Ovary (tissue), 7 donors: ENCODE measurements at regions not wholly inside any gene's neighbourhood (a gene's known extent, or its start where the extent isn't known, plus 50 kb on each side); places are given as distances from the start of the nearest gene placed in this dataset.

Source experiments
- DNase-seq, 5 donors: peaks; one replicate each; pipeline ENCODE4 v3.0.0-alpha.2; 2019 to 2020
- H3K27ac ChIP-seq, 2 donors: fragments of 200-600 bp; one replicate each; pipeline versions ENCODE4 v1.5.1 to v1.8.0; 2019 to 2022
- H3K27me3 ChIP-seq: fragments of 200-600 bp; one replicate; pipeline ENCODE4 v1.8.0; 2022
- H3K36me3 ChIP-seq: fragments of 200-600 bp; sonication (generic); one replicate; pipeline ENCODE4 v1.5.1; 2019
- H3K4me1 ChIP-seq: one replicate; pipeline ENCODE4 v1.8.1; 2013; ENCODE audit warnings: mild to moderate bottlenecking, moderate library complexity; ENCODE audit not compliant: insufficient read depth
- H3K4me3 ChIP-seq: fragments of 200-600 bp; sonication (generic); one replicate; pipeline ENCODE4 v1.5.1; 2017
- H3K9me3 ChIP-seq, 2 donors: fragments of 200-600 bp in 1 of 2; sonication (generic) in 1 of 2; one replicate each; pipeline versions ENCODE4 v1.5.1 to v1.8.1; 2013 to 2019; ENCODE audit warnings: mild to moderate bottlenecking in 1 of 2, moderate library complexity in 1 of 2
- EP300 ChIP-seq: sonication (generic); formaldehyde crosslinking; IDR thresholded peaks from one replicate; pipeline ENCODE4 v1.6.1; 2017; ENCODE audit warnings: antibody characterized with exemption
- POLR2A ChIP-seq: fragments of 450-650 bp; IDR thresholded peaks from one replicate; pipeline ENCODE4 v1.6.1; 2017; ENCODE audit warnings: antibody characterized with exemption, mild to moderate bottlenecking, moderate library complexity
- WGBS, 3 donors: extraction: QIAGEN DNeasy Blood & Tissue Kit in 1 of 3; methylation state at CpG; one replicate each; pipeline versions ENCODE4 v1.1.5 to v1.1.7; 2013 to 2017; 5-methylcytosine and 5-hydroxymethylcytosine counted together
- intact Hi-C, 4 donors: fragments of 100-400 bp; cut with DNase I; formaldehyde crosslinking; loops; one replicate each; pipeline versions ENCODE4 v1.11.0 to v1.15.1; 2022 to 2023
- TF ChIP-seq, protein P1 (sequence below), 3 donors: fragments of 450-650 bp in 2 of 3; fragments of 200-600 bp in 1 of 3; IDR thresholded peaks; one replicate each; pipeline versions ENCODE4 v1.5.1 to v1.8.0; 2016 to 2022; ENCODE audit warnings: antibody characterized with exemption in 3 of 3, mild to moderate bottlenecking in 1 of 3
- donor health status: DM: no; HTN: no; CAD: no; lungs with moderate emphysema.
- donor health status: DM: no; HTN: no; CAD: no.
- donor health status: Bipolar disorder and iron deficiency.
- donor health status: DM: no; HTN: no; CAD: no.
- donor health status: DM: yes; HTN: yes; CAD: no.

DNA sequence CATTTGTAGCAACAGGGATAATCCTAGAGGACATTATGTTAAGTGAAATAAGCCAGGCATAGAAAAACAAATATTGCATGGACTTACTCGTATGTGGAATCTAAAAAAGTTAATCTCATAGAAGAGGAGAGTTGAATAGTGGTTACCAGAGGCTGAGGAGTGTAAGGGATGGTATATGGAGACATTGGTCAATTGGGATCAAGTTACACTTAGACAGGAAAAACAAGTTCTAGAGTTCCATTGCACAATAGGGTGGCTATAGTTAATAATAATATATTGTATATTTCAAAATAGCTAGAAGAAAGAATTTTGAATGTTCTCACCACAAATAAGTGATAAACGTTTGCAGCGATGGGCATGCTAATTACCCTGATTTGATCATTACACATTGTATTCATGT lies 354.6 kb downstream of the SEC16B start:
- H3K4me1 ChIP-seq: no peaks in the 10 kb centered on the region
- no peak for DNase-seq
- intact Hi-C loops: no loop called here
- no peaks in the 10 kb centered on the region for H3K9me3 ChIP-seq
- no peak overlapping the region for H3K27ac ChIP-seq
- H3K4me3 ChIP-seq: no peak overlapping the region
- WGBS, 3 donors: 78 to 90% (median 84%) methylated on average over 3 of the region's 3 CpGs
- H3K36me3 ChIP-seq: no peaks in the 10 kb centered on the region
- TF ChIP-seq POLR2A (no peak), EP300 (no peak)
- TF ChIP-seq, protein P1, sequence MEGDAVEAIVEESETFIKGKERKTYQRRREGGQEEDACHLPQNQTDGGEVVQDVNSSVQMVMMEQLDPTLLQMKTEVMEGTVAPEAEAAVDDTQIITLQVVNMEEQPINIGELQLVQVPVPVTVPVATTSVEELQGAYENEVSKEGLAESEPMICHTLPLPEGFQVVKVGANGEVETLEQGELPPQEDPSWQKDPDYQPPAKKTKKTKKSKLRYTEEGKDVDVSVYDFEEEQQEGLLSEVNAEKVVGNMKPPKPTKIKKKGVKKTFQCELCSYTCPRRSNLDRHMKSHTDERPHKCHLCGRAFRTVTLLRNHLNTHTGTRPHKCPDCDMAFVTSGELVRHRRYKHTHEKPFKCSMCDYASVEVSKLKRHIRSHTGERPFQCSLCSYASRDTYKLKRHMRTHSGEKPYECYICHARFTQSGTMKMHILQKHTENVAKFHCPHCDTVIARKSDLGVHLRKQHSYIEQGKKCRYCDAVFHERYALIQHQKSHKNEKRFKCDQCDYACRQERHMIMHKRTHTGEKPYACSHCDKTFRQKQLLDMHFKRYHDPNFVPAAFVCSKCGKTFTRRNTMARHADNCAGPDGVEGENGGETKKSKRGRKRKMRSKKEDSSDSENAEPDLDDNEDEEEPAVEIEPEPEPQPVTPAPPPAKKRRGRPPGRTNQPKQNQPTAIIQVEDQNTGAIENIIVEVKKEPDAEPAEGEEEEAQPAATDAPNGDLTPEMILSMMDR (IDR thresholded peaks at IDR 0.05): no peak
- no peaks in the 10 kb centered on the region for H3K27me3 ChIP-seq

DNA sequence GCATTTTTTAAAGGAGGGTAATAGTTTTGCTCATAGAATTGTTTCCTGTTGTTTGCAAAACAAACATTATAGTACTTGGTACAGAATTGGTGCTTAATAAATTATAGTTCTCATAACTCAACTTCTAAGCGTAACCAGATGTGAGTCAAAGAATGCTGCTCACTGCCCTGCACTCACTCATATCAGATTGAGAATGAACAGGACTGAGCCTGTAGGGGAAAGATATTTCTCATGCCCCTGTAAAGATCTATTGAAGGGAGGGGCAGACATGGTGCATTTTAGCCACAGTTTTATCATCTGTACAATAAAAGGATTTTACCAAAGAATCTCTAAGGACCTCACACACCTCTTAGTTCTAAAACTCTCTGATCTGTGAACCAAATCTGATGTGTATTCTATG lies 358.5 kb downstream of the SEC16B start:
- Histone ChIP-seq H3K9me3 (no peaks in the 10 kb centered on the region), H3K27ac (no peak overlapping the region), H3K27me3 (no peaks in the 10 kb centered on the region), H3K4me3 (no peak overlapping the region), H3K4me1 (no peaks in the 10 kb centered on the region), H3K36me3 (no peaks in the 10 kb centered on the region)
- TF ChIP-seq, protein P1 (IDR thresholded peaks at IDR 0.05): no peak
- TF ChIP-seq POLR2A (no peak), EP300 (no peak)
- 81 to 95% (median 92%) methylated on average over 1 of the region's 1 CpG for WGBS, 3 donors
- DNase-seq: no peak
- intact Hi-C loops: no loop called here

DNA sequence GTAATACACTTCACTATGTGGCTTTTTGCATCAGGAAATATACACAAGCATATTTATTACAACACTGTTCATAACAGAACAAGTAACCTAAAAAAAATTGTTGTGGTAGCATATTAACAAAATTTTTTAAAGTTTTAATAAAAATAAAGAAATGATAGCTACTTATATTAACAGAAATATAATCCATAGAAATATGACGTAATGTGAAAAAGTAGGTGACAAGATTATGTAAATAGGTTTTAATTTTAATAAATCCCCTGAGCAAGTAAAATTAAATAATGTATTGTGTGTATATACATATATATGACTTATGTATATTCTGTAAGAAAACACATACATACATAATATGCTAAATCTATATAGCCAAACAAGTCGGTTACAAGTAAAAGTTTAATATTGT lies 359.9 kb downstream of the SEC16B start:
- Histone ChIP-seq H3K36me3 (no peaks in the 10 kb centered on the region), H3K27me3 (no peaks in the 10 kb centered on the region), H3K9me3 (no peaks in the 10 kb centered on the region), H3K27ac (no peak overlapping the region), H3K4me1 (no peaks in the 10 kb centered on the region), H3K4me3 (no peak overlapping the region)
- intact Hi-C loops: no loop called here
- no peak for TF ChIP-seq POLR2A
- no peak for TF ChIP-seq EP300
- TF ChIP-seq, protein P1 (IDR thresholded peaks at IDR 0.05): no peak
- no peak for DNase-seq
- 79 to 86% (median 79%) methylated on average over 2 of the region's 2 CpGs for WGBS, 3 donors

DNA sequence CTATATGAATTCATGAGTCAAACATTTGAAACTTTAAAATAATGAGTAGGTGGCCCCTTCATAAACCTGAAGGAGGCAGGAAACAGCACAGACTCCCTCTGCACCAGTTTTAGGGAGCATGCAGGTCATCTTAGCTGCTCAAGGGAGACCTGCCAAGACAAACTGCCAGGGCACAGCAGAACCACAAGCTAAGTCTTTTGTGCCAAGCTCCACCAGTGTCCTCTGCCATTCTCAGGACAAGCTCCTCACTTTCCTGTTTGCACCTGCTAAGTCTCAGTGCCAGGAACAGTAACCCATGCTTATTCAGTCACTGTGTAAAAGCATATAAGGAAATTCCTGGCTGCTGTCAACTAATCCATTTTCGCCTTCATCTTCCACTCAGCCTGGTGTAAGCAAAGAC lies 368.9 kb downstream of the SEC16B start:
- Histone ChIP-seq H3K4me3 (no peak overlapping the region), H3K27ac (no peak overlapping the region), H3K36me3 (no peaks in the 10 kb centered on the region), H3K27me3 (no peaks in the 10 kb centered on the region), H3K9me3 (no peaks in the 10 kb centered on the region), H3K4me1 (no peaks in the 10 kb centered on the region)
- intact Hi-C loops: no loop called here
- no peak for DNase-seq
- TF ChIP-seq EP300 (no peak), POLR2A (no peak)
- TF ChIP-seq, protein P1 (IDR thresholded peaks at IDR 0.05): no peak
- 54 to 57% (median 55%) methylated on average over 1 of the region's 1 CpG for WGBS, 3 donors

DNA sequence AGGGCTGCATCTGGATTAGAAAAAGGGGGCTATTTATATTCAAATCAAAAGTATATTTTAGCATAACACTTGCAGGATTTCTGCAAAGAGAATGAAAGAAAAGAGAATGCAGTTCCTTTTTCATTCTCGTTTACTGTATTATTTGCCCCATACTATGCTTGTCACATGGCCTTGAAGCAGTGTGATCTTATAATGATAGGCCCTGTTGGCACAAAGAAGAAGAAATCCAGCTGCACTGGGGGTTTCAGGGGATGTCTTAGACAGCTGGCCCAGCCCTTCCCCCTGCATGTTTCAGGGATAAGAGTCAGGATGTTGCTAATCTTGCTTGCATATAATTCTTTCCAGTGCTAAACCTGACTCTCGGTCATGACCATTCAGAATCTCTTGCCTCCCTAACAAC lies 369.5 kb downstream of the SEC16B start:
- no peak overlapping the region for H3K27ac ChIP-seq
- intact Hi-C loops: no loop called here
- H3K27me3 ChIP-seq: no peaks in the 10 kb centered on the region
- no peak overlapping the region for H3K4me3 ChIP-seq
- H3K4me1 ChIP-seq: no peaks in the 10 kb centered on the region
- WGBS, 3 donors: 2 to 10% (median 4%) methylated on average over 2 of the region's 2 CpGs
- no peaks in the 10 kb centered on the region for H3K36me3 ChIP-seq
- TF ChIP-seq EP300 (no peak), POLR2A (no peak)
- TF ChIP-seq, protein P1 (IDR thresholded peaks at IDR 0.05): no peak
- H3K9me3 ChIP-seq: no peaks in the 10 kb centered on the region
- DNase-seq: no peak
